ENCODE measurements at regions not wholly inside any gene's neighbourhood (a gene's known extent, or its start where the extent isn't known, plus 50 kb on each side); places are given as distances from the start of the nearest gene placed in this dataset.

DNA sequence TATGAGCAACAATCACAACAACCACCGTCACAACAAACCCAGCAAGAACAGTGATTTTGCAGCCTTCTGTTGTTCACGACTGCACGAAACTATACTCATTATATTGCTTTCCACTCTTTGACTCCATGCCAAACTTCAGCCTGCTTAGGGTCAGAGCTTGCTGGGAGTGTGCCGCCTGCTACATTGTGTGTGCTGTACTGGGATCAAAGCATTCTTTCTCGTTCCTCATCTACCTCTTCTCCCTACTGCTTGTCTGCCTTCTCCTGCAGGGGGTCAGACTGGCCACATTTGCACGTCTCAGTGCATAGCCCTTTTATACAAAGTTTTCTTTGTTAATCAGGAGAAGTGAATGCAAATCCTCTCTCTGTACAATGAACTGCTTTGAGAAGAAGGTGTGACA lies 401.6 kb upstream of the CITED2 start:
- Histone ChIP-seq H3K79me2 (ENCODE audit: insufficient read depth, low read length) (no peaks in the 10 kb centered on the region), H3K4me3 (ENCODE audit: insufficient read depth, low read length) (no peak overlapping the region), H2AFZ (ENCODE audit: low read length) (no peak overlapping the region), H3K27me3 (ENCODE audit: insufficient read depth, low read length) (no peaks in the 10 kb centered on the region), H3K27ac (ENCODE audit: low read depth, low read length) (no peak overlapping the region), H4K20me1 (ENCODE audit: insufficient read depth, low read length) (no peaks in the 10 kb centered on the region), H3K4me1 (ENCODE audit: insufficient read depth, low read length) (peaks cover 5% of the 10 kb centered on the region), H3K4me2 (ENCODE audit: insufficient read depth, low read length) (no peak overlapping the region), H3K9me3 (ENCODE audit: low read depth, low read length) (no peaks in the 10 kb centered on the region), H3K36me3 (ENCODE audit: insufficient read depth, low read length) (no peaks in the 10 kb centered on the region)
- no peak for DNase-seq (ENCODE audit: insufficient read length, low spot score, missing footprints)
- TF ChIP-seq, protein P1, sequence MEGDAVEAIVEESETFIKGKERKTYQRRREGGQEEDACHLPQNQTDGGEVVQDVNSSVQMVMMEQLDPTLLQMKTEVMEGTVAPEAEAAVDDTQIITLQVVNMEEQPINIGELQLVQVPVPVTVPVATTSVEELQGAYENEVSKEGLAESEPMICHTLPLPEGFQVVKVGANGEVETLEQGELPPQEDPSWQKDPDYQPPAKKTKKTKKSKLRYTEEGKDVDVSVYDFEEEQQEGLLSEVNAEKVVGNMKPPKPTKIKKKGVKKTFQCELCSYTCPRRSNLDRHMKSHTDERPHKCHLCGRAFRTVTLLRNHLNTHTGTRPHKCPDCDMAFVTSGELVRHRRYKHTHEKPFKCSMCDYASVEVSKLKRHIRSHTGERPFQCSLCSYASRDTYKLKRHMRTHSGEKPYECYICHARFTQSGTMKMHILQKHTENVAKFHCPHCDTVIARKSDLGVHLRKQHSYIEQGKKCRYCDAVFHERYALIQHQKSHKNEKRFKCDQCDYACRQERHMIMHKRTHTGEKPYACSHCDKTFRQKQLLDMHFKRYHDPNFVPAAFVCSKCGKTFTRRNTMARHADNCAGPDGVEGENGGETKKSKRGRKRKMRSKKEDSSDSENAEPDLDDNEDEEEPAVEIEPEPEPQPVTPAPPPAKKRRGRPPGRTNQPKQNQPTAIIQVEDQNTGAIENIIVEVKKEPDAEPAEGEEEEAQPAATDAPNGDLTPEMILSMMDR (IDR thresholded peaks at IDR 0.05; ENCODE audit: extremely low read depth, low read depth, low read length), result no peak

DNA sequence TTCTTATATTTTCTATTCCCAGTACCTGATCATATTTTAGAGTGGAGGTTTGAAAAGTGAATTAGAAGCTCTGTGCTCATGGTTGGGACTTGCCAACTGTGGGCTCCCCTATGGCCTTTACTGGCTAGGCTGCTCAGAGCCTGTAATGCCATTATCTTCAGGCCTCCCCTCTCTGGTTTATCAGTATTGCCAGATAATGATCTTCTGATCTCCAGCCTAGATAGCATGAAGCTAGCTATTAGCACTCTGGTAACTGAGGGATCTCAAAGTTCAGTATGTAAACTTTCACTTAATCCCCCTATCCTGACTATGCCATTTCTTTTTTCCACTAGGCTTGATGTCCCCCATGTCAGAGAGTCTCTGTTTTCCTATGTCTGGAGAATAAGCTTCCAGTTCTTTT lies 393.7 kb upstream of the CITED2 start:
- DNase-seq (ENCODE audit: insufficient read length, low spot score, missing footprints), result no peak
- Histone ChIP-seq H3K4me3 (ENCODE audit: insufficient read depth, low read length) (no peak overlapping the region), H3K27me3 (ENCODE audit: insufficient read depth, low read length) (no peaks in the 10 kb centered on the region), H3K79me2 (ENCODE audit: insufficient read depth, low read length) (no peaks in the 10 kb centered on the region), H2AFZ (ENCODE audit: low read length) (peak overlapping the region; percentile 52), H3K9me3 (ENCODE audit: low read depth, low read length) (no peaks in the 10 kb centered on the region), H3K4me1 (ENCODE audit: insufficient read depth, low read length) (peaks cover 30% of the 10 kb centered on the region), H3K27ac (ENCODE audit: low read depth, low read length) (no peak overlapping the region), H4K20me1 (ENCODE audit: insufficient read depth, low read length) (no peaks in the 10 kb centered on the region), H3K36me3 (ENCODE audit: insufficient read depth, low read length) (no peaks in the 10 kb centered on the region), H3K4me2 (ENCODE audit: insufficient read depth, low read length) (no peak overlapping the region)
- TF ChIP-seq, protein P1 (IDR thresholded peaks at IDR 0.05; ENCODE audit: extremely low read depth, low read depth, low read length), result no peak

DNA sequence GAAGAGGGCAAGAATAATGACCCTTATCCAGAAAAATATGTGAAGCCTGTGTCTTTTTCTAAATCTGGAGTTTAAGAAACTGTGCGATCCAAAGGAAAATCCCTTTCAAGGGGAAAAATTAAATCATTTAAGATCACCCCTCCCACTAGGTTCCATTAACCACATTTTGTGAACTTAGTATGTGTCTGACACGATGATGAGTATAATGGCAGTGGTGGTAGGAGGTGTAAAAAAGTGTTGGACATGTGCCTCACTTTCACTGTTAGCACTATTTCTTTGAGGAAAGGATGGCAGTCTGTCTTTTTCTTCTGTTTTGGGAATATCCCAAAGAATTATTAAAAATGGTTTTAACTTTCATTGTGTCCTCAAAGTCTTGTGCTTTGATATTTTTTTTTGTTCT lies 392.3 kb upstream of the CITED2 start:
- H3K36me3 ChIP-seq (ENCODE audit: insufficient read depth, low read length), result no peaks in the 10 kb centered on the region
- no peak for DNase-seq (ENCODE audit: insufficient read length, low spot score, missing footprints)
- no peaks in the 10 kb centered on the region for H3K9me3 ChIP-seq (ENCODE audit: low read depth, low read length)
- no peaks in the 10 kb centered on the region for H3K79me2 ChIP-seq (ENCODE audit: insufficient read depth, low read length)
- H3K4me3 ChIP-seq (ENCODE audit: insufficient read depth, low read length), result no peak overlapping the region
- TF ChIP-seq, protein P1 (IDR thresholded peaks at IDR 0.05; ENCODE audit: extremely low read depth, low read depth, low read length), result no peak
- no peak overlapping the region for H3K27ac ChIP-seq (ENCODE audit: low read depth, low read length)
- no peak overlapping the region for H3K4me2 ChIP-seq (ENCODE audit: insufficient read depth, low read length)
- no peaks in the 10 kb centered on the region for H4K20me1 ChIP-seq (ENCODE audit: insufficient read depth, low read length)
- H3K27me3 ChIP-seq (ENCODE audit: insufficient read depth, low read length), result no peaks in the 10 kb centered on the region
- peaks cover 43% of the 10 kb centered on the region for H3K4me1 ChIP-seq (ENCODE audit: insufficient read depth, low read length)
- H2AFZ ChIP-seq (ENCODE audit: low read length), result no peak overlapping the region

DNA sequence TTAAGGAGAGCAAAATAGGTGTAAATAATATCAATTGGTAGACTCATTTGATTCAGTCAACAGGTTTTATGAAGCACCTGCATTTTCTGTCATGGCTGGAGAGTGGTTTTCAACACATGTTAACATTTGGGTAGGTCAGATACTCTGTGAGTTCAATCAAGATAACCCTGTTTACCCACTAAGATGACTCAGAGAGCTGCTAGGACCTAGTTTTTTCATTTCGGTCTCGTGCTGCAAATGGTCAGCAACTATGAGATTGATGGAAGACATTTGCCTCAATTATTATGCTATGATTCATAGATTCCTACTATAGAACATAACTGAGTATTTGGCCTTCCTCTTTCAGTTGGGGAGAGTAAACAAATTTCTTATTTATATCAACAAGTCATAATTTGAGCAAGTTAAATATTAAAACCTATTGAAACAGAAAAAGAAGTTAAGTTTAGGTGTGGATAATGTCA lies 391.4 kb upstream of the CITED2 start:
- H2AFZ ChIP-seq (ENCODE audit: low read length), result no peak overlapping the region
- no peaks in the 10 kb centered on the region for H3K9me3 ChIP-seq (ENCODE audit: low read depth, low read length)
- no peaks in the 10 kb centered on the region for H3K36me3 ChIP-seq (ENCODE audit: insufficient read depth, low read length)
- TF ChIP-seq, protein P1 (IDR thresholded peaks at IDR 0.05; ENCODE audit: extremely low read depth, low read depth, low read length), result no peak
- peaks cover 43% of the 10 kb centered on the region for H3K4me1 ChIP-seq (ENCODE audit: insufficient read depth, low read length)
- H3K27me3 ChIP-seq (ENCODE audit: insufficient read depth, low read length), result no peaks in the 10 kb centered on the region
- no peaks in the 10 kb centered on the region for H3K79me2 ChIP-seq (ENCODE audit: insufficient read depth, low read length)
- peak overlapping the region; percentile 84 for H3K27ac ChIP-seq (ENCODE audit: low read depth, low read length)
- H4K20me1 ChIP-seq (ENCODE audit: insufficient read depth, low read length), result no peaks in the 10 kb centered on the region
- no peak for DNase-seq (ENCODE audit: insufficient read length, low spot score, missing footprints)
- H3K4me2 ChIP-seq (ENCODE audit: insufficient read depth, low read length), result no peak overlapping the region
- H3K4me3 ChIP-seq (ENCODE audit: insufficient read depth, low read length), result no peak overlapping the region
